Keratinocyte (primary cell): ENCODE measurements at regions not wholly inside any gene's neighbourhood (a gene's known extent, or its start where the extent isn't known, plus 50 kb on each side); places are given as distances from the start of the nearest gene placed in this dataset.

Experiments
- EZH2 ChIP-seq: IDR thresholded peaks from one replicate; pipeline ENCODE4 v1.6.1; 2012; ENCODE audit warnings: inconsistent platforms, mild to moderate bottlenecking, low read length, moderate library complexity
- TF ChIP-seq, protein P1 (sequence below), 3 experiments: IDR thresholded peaks in 1 of 3; conservative IDR thresholded peaks in 1 of 3; optimal IDR thresholded peaks in 1 of 3; 2 replicates in 2 of 3; 3 replicates in 1 of 3; pipeline versions ENCODE3 to v1.5.1; 2011; ENCODE audit warnings: low read length in 3 of 3, mild to moderate bottlenecking in 3 of 3, moderate library complexity in 2 of 3, control low read depth in 1 of 3, inconsistent platforms in 1 of 3; ENCODE audit not compliant: insufficient read depth in 2 of 3; ENCODE audit errors: extremely low read depth in 1 of 3

DNA sequence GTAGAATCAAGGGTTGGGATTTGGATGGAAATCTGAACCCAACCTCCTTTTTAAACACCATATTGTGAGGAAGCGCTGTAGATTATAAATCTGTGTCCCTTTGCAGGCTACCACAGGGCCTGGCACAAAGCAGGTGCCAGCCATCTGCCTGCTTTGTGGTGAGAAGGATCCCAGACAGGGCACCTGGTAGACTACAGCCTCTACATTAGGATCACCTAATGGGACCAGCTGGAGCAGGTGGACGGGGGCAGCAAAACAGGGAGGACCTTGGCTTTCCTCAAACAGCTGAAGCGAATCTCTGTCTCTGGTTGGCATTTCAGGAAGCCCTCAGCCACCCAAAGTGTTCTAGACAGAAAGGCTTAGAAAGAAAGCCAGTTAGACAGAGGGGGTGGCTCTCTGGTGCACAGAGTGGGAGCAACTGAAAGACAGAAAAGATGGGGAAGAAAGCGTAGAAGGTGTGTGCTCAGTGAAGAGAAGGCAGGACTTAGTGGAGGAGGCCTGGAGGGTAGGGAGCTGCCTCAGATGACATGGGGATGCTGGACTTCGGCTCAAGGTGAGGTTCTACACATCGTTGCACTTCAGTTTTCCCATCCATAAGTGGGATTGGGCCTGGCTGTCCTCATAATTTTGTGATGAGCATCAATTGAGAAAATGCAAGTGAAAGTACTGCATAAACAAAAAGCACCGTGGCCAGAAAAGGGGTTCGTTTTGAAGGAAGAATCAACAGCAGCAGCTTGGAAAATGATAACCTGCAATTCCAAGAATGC is 350.8 kb downstream of the CYRIA start:
- TF ChIP-seq EZH2 = no peak
- TF ChIP-seq, protein P1, sequence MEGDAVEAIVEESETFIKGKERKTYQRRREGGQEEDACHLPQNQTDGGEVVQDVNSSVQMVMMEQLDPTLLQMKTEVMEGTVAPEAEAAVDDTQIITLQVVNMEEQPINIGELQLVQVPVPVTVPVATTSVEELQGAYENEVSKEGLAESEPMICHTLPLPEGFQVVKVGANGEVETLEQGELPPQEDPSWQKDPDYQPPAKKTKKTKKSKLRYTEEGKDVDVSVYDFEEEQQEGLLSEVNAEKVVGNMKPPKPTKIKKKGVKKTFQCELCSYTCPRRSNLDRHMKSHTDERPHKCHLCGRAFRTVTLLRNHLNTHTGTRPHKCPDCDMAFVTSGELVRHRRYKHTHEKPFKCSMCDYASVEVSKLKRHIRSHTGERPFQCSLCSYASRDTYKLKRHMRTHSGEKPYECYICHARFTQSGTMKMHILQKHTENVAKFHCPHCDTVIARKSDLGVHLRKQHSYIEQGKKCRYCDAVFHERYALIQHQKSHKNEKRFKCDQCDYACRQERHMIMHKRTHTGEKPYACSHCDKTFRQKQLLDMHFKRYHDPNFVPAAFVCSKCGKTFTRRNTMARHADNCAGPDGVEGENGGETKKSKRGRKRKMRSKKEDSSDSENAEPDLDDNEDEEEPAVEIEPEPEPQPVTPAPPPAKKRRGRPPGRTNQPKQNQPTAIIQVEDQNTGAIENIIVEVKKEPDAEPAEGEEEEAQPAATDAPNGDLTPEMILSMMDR (optimal IDR thresholded peaks at IDR 0.05 in 1 of 3, IDR thresholded peaks at IDR 0.05 in 1 of 3, conservative IDR thresholded peaks at IDR 0.05 in 1 of 3; ENCODE audit: extremely low read depth in 1 of 3, insufficient read depth in 2 of 3, low read length in 3 of 3) = no peak
